ENCODE measurements at regions not wholly inside any gene's neighbourhood (a gene's known extent, or its start where the extent isn't known, plus 50 kb on each side); places are given as distances from the start of the nearest gene placed in this dataset.

GRCh38 chr16:6356911-6357310 is 975.7 kb upstream of the RBFOX1 start:
- no peak for TF ChIP-seq SNAI2 (CRISPR knock-in tag; IDR thresholded peaks at IDR 0.05)
- no peak for TF ChIP-seq BACH2 (CRISPR knock-in tag; IDR thresholded peaks at IDR 0.05; ENCODE audit: borderline replicate concordance)
- TF ChIP-seq, protein P1, sequence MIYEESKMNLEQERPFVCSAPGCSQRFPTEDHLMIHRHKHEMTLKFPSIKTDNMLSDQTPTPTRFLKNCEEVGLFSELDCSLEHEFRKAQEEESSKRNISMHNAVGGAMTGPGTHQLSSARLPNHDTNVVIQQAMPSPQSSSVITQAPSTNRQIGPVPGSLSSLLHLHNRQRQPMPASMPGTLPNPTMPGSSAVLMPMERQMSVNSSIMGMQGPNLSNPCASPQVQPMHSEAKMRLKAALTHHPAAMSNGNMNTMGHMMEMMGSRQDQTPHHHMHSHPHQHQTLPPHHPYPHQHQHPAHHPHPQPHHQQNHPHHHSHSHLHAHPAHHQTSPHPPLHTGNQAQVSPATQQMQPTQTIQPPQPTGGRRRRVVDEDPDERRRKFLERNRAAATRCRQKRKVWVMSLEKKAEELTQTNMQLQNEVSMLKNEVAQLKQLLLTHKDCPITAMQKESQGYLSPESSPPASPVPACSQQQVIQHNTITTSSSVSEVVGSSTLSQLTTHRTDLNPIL (CRISPR knock-in tag; IDR thresholded peaks at IDR 0.05; ENCODE audit: low read depth): no peak
- TF ChIP-seq CSDC2 (CRISPR knock-in tag; IDR thresholded peaks at IDR 0.05): no peak
- no peak for TF ChIP-seq OSR1 (CRISPR knock-in tag; IDR thresholded peaks at IDR 0.05)
- no peak for TF ChIP-seq ZFP30 (CRISPR knock-in tag; IDR thresholded peaks at IDR 0.05)
- TF ChIP-seq ISL1 (CRISPR knock-in tag; IDR thresholded peaks at IDR 0.05): no peak
- TF ChIP-seq PATZ1 (CRISPR knock-in tag; IDR thresholded peaks at IDR 0.05; ENCODE audit: borderline replicate concordance): no peak
- no peak for TF ChIP-seq RARB (CRISPR knock-in tag; IDR thresholded peaks at IDR 0.05)
- TF ChIP-seq, protein P2, sequence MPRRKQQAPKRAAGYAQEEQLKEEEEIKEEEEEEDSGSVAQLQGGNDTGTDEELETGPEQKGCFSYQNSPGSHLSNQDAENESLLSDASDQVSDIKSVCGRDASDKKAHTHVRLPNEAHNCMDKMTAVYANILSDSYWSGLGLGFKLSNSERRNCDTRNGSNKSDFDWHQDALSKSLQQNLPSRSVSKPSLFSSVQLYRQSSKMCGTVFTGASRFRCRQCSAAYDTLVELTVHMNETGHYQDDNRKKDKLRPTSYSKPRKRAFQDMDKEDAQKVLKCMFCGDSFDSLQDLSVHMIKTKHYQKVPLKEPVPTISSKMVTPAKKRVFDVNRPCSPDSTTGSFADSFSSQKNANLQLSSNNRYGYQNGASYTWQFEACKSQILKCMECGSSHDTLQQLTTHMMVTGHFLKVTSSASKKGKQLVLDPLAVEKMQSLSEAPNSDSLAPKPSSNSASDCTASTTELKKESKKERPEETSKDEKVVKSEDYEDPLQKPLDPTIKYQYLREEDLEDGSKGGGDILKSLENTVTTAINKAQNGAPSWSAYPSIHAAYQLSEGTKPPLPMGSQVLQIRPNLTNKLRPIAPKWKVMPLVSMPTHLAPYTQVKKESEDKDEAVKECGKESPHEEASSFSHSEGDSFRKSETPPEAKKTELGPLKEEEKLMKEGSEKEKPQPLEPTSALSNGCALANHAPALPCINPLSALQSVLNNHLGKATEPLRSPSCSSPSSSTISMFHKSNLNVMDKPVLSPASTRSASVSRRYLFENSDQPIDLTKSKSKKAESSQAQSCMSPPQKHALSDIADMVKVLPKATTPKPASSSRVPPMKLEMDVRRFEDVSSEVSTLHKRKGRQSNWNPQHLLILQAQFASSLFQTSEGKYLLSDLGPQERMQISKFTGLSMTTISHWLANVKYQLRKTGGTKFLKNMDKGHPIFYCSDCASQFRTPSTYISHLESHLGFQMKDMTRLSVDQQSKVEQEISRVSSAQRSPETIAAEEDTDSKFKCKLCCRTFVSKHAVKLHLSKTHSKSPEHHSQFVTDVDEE (CRISPR knock-in tag; IDR thresholded peaks at IDR 0.05): no peak
- TF ChIP-seq ZNF8 (CRISPR knock-in tag; IDR thresholded peaks at IDR 0.05): no peak
- TF ChIP-seq ARNTL (CRISPR knock-in tag; IDR thresholded peaks at IDR 0.05; ENCODE audit: borderline replicate concordance, low read depth): no peak
- no peak for TF ChIP-seq CSRNP3 (CRISPR knock-in tag; IDR thresholded peaks at IDR 0.05)
- TF ChIP-seq ZFP3 (CRISPR knock-in tag; IDR thresholded peaks at IDR 0.05): no peak
- no peak for TF ChIP-seq ESRRG (CRISPR knock-in tag; IDR thresholded peaks at IDR 0.05)
- no peak for TF ChIP-seq ZC3H10 (CRISPR knock-in tag; IDR thresholded peaks at IDR 0.05)
- no peak for TF ChIP-seq ZNF70 (CRISPR knock-in tag; IDR thresholded peaks at IDR 0.05)
- no peak for TF ChIP-seq TCF4 (CRISPR knock-in tag; IDR thresholded peaks at IDR 0.05; ENCODE audit: borderline replicate concordance)
- no peak for TF ChIP-seq POU6F1 (CRISPR knock-in tag; IDR thresholded peaks at IDR 0.05; ENCODE audit: borderline replicate concordance, low read depth)
- ATAC-seq: no peak

- ATAC-seq: no peak
These were observed 982.9 kb upstream of the RBFOX1 start for GRCh38 chr16:6349725-6350124.

More at GRCh38 chr16:6349725-6350124, 982.9 kb upstream of the RBFOX1 start:
- TF ChIP-seq PPARA (CRISPR knock-in tag; IDR thresholded peaks at IDR 0.05; ENCODE audit: borderline replicate concordance) (no peak), ZNF70 (CRISPR knock-in tag; IDR thresholded peaks at IDR 0.05) (no peak), BACH2 (CRISPR knock-in tag; IDR thresholded peaks at IDR 0.05; ENCODE audit: borderline replicate concordance) (no peak), TOX (CRISPR knock-in tag; IDR thresholded peaks at IDR 0.05; ENCODE audit: borderline replicate concordance) (no peak), ZNF8 (CRISPR knock-in tag; IDR thresholded peaks at IDR 0.05) (no peak), CSRNP3 (CRISPR knock-in tag; IDR thresholded peaks at IDR 0.05) (no peak), OSR1 (CRISPR knock-in tag; IDR thresholded peaks at IDR 0.05) (no peak)
- TF ChIP-seq, protein P2 (CRISPR knock-in tag; IDR thresholded peaks at IDR 0.05): no peak
- TF ChIP-seq, protein P1 (CRISPR knock-in tag; IDR thresholded peaks at IDR 0.05; ENCODE audit: low read depth): no peak

All from SK-N-SH treated with all-trans-retinoic acid at 6 μM for 48 hours (cell line).